ENCODE measurements at regions not wholly inside any gene's neighbourhood (a gene's known extent, or its start where the extent isn't known, plus 50 kb on each side); places are given as distances from the start of the nearest gene placed in this dataset.

DNA sequence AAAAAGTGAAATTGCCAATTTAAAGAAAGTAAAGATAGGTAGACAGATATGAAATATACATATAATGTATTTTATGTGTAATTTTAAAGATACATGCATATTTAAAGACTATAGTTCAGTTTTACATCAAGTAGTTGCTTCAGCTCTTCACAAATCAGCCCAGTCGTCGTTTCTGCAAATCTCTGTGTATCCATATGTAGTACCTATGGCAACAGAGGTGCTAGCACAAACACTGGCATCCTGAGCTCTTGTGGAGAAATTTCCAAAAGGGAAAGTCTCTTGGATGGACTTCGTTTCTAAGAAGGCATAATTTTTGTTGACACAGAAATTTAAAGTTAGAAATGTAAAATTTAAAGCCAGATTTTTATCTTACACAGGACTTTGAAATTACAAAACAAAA, 1284.7 kb downstream of the ROBO1 start:
- dilution Hi-C loops (cut with MboI; ENCODE audit: extremely low pct_ligation_motif_present, low sequenced_read_pairs) (no loop called here), intact Hi-C loops (cut with micrococcal nuclease) (no loop called here)
- Histone ChIP-seq H3K4me1 (ENCODE audit: control insufficient read depth, extremely low read depth, insufficient read depth, low read length) (no peaks in the 10 kb centered on the region), H3K9ac (replicated peaks; ENCODE audit: extremely low read depth, insufficient read depth, low read length) (no peak overlapping the region), H3K27me3 (ENCODE audit: control insufficient read depth in 2 of 2, insufficient read depth in 2 of 2, low read length in 2 of 2) (no peaks in the 10 kb centered on the region), H3K9me1 (replicated peaks; ENCODE audit: control insufficient read depth, extremely low read depth, insufficient read depth, low read length) (no peaks in the 10 kb centered on the region), H2AFZ (ENCODE audit: low read depth, low read length) (no peak overlapping the region), H4K20me1 (replicated peaks; ENCODE audit: control insufficient read depth, extremely low read depth, insufficient read depth, low read length) (no peaks in the 10 kb centered on the region), H3K4me2 (ENCODE audit: insufficient read depth, low read length) (no peak overlapping the region), H3K4me3 (replicated peaks in 1 of 3; ENCODE audit: insufficient read depth in 1 of 3, low read depth in 1 of 3, low read length in 3 of 3) (no peak overlapping the region), H3K79me2 (ENCODE audit: control insufficient read depth, insufficient read depth, low read length) (no peaks in the 10 kb centered on the region), H3K27ac (ENCODE audit: insufficient read depth, low read depth, low read length) (no peak overlapping the region), H3K36me3 (ENCODE audit: control insufficient read depth in 2 of 2, extremely low read depth in 1 of 2, insufficient read depth in 2 of 2, low read length in 2 of 2) (no peaks in the 10 kb centered on the region), H3K9me3 (replicated peaks; ENCODE audit: control insufficient read depth, insufficient read depth, low read length) (no peaks in the 10 kb centered on the region)
- TF ChIP-seq POLR2AphosphoS5 (IDR thresholded peaks at IDR 0.05; ENCODE audit: insufficient read depth, low read depth, low read length) (no peak), MYC (IDR thresholded peaks at IDR 0.05; ENCODE audit: low read depth, low read length) (no peak), FOS (IDR thresholded peaks at IDR 0.05; ENCODE audit: borderline replicate concordance, insufficient read depth, low read length) (no peak), POLR2A (IDR thresholded peaks at IDR 0.05; ENCODE audit: low read depth, low read length) (no peak), GATA2 (IDR thresholded peaks at IDR 0.05; ENCODE audit: insufficient read depth, insufficient read length, low read depth, low read length) (no peak), EZH2 (IDR thresholded peaks at IDR 0.05; ENCODE audit: borderline replicate concordance, low read depth, low read length, severe bottlenecking) (no peak), JUN (IDR thresholded peaks at IDR 0.05; ENCODE audit: borderline replicate concordance, insufficient read depth, insufficient read length, low read depth) (no peak)
- TF ChIP-seq, protein P1, sequence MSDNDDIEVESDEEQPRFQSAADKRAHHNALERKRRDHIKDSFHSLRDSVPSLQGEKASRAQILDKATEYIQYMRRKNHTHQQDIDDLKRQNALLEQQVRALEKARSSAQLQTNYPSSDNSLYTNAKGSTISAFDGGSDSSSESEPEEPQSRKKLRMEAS (IDR thresholded peaks at IDR 0.05; ENCODE audit: insufficient read depth, insufficient read length) = no peak
- TF ChIP-seq, protein P2, sequence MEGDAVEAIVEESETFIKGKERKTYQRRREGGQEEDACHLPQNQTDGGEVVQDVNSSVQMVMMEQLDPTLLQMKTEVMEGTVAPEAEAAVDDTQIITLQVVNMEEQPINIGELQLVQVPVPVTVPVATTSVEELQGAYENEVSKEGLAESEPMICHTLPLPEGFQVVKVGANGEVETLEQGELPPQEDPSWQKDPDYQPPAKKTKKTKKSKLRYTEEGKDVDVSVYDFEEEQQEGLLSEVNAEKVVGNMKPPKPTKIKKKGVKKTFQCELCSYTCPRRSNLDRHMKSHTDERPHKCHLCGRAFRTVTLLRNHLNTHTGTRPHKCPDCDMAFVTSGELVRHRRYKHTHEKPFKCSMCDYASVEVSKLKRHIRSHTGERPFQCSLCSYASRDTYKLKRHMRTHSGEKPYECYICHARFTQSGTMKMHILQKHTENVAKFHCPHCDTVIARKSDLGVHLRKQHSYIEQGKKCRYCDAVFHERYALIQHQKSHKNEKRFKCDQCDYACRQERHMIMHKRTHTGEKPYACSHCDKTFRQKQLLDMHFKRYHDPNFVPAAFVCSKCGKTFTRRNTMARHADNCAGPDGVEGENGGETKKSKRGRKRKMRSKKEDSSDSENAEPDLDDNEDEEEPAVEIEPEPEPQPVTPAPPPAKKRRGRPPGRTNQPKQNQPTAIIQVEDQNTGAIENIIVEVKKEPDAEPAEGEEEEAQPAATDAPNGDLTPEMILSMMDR (IDR thresholded peaks at IDR 0.05; ENCODE audit: extremely low read depth in 1 of 2, insufficient read depth in 1 of 2, low read depth in 1 of 2, low read length in 2 of 2) = no peak
- CTCF ChIA-PET = interaction anchor here (0.8 kb wide), 1 partner anchor 12 kb away, joined by 3 read pairs; no protein-coding TSS in a partner anchor
- no peak for DNase-seq (ENCODE audit: low read depth, low spot score)
- FAIRE-seq = no peak
- BruUV-seq (replicated peaks) = no TSS peak
- POLR2A ChIA-PET = no interaction called here

Data from endothelial cell of umbilical vein (primary cell).